ENCODE measurements at regions not wholly inside any gene's neighbourhood (a gene's known extent, or its start where the extent isn't known, plus 50 kb on each side); places are given as distances from the start of the nearest gene placed in this dataset.

- TF ChIP-seq CTCF (IDR thresholded peaks at IDR 0.05) (no peak), POLR2A (IDR thresholded peaks at IDR 0.05) (no peak)
These were observed 565.5 kb downstream of the EBF1 start for GRCh38 chr5:158534203-158534602.

Measured in Peyer's patch (tissue), 4 donors.